Astrocyte (in vitro differentiated cells and primary cell): ENCODE measurements at regions not wholly inside any gene's neighbourhood (a gene's known extent, or its start where the extent isn't known, plus 50 kb on each side); places are given as distances from the start of the nearest gene placed in this dataset.

ENCODE experiments used
- DNase-seq: peaks from one replicate; pipeline ENCODE4 v3.0.0-alpha.2; 2010; ENCODE audit warnings: low read depth
- FAIRE-seq: peaks from 2 replicates; lab custom pipeline; 2011; peaks lifted over from hg19 to GRCh38; lab: Jason Lieb, UNC
- H2AFZ ChIP-seq: 2 replicates; pipeline ENCODE4 v1.6.0; 2012; ENCODE audit warnings: low read depth, low read length, inconsistent platforms
- H3K27ac ChIP-seq: 2 replicates; pipeline ENCODE4 v1.5.1; 2011; ENCODE audit warnings: low read depth, low read length, inconsistent platforms
- H3K27me3 ChIP-seq: 2 replicates; pipeline ENCODE4 v1.6.0; 2011; ENCODE audit warnings: low read length, inconsistent platforms; ENCODE audit not compliant: insufficient read depth
- H3K36me3 ChIP-seq: 2 replicates; pipeline ENCODE4 v1.5.1; 2011; ENCODE audit warnings: low read length, inconsistent platforms; ENCODE audit not compliant: insufficient read depth
- H3K4me1 ChIP-seq: 2 replicates; pipeline ENCODE4 v1.5.1; 2011; ENCODE audit warnings: low read length, inconsistent platforms; ENCODE audit not compliant: insufficient read depth
- H3K4me2 ChIP-seq: 2 replicates; pipeline ENCODE4 v1.6.0; 2012; ENCODE audit warnings: low read length, inconsistent platforms
- H3K4me3 ChIP-seq: 2 replicates; pipeline ENCODE4 v1.5.1; 2011; ENCODE audit warnings: low read depth, mild to moderate bottlenecking, low read length, inconsistent platforms; ENCODE audit not compliant: insufficient read depth
- H3K79me2 ChIP-seq: 2 replicates; pipeline ENCODE4 v1.6.0; 2012; ENCODE audit warnings: mild to moderate bottlenecking, low read length, inconsistent platforms; ENCODE audit not compliant: insufficient read depth
- H3K9ac ChIP-seq: 2 replicates; pipeline ENCODE4 v1.6.0; 2012; ENCODE audit warnings: mild to moderate bottlenecking, low read length, inconsistent platforms
- H3K9me3 ChIP-seq: 2 replicates; pipeline ENCODE4 v1.5.1; 2012; ENCODE audit warnings: low read depth, mild to moderate bottlenecking, low read length, inconsistent platforms; ENCODE audit not compliant: insufficient read depth
- H4K20me1 ChIP-seq: 2 replicates; pipeline ENCODE4 v1.6.0; 2012; ENCODE audit warnings: low read length, inconsistent platforms; ENCODE audit not compliant: insufficient read depth
- H3K27ac Mint-ChIP-seq: one replicate; pipeline ENCODE4 v1.8.0; 2021; ENCODE audit warnings: mild to moderate bottlenecking, mixed read lengths; ENCODE audit not compliant: unreplicated experiment
- H3K27me3 Mint-ChIP-seq: one replicate; pipeline ENCODE4 v1.8.0; 2021; ENCODE audit warnings: low read depth, mixed read lengths; ENCODE audit not compliant: unreplicated experiment
- H3K36me3 Mint-ChIP-seq: one replicate; pipeline ENCODE4 v1.8.0; 2021; ENCODE audit warnings: low read depth, mixed read lengths; ENCODE audit not compliant: unreplicated experiment
- H3K4me1 Mint-ChIP-seq: one replicate; pipeline ENCODE4 v1.8.0; 2021; ENCODE audit warnings: low read depth, mixed read lengths; ENCODE audit not compliant: unreplicated experiment
- H3K4me3 Mint-ChIP-seq: one replicate; pipeline ENCODE4 v1.8.0; 2021; ENCODE audit warnings: mild to moderate bottlenecking, moderate library complexity, mixed read lengths; ENCODE audit not compliant: unreplicated experiment
- H3K9me3 Mint-ChIP-seq: one replicate; pipeline ENCODE4 v1.8.0; 2021; ENCODE audit warnings: mild to moderate bottlenecking, mixed read lengths; ENCODE audit not compliant: unreplicated experiment
- CTCF ChIP-seq: IDR thresholded peaks from 2 replicates; pipeline ENCODE4 v1.5.1; 2011; ENCODE audit warnings: low read depth, mild to moderate bottlenecking, inconsistent platforms, low read length, moderate library complexity; ENCODE audit not compliant: insufficient read depth
- EZH2 ChIP-seq: IDR thresholded peaks from 2 replicates; pipeline ENCODE4 v1.6.1; 2012; ENCODE audit warnings: mild to moderate bottlenecking, low read length, inconsistent platforms; ENCODE audit not compliant: insufficient read depth

GRCh38 chr5:123819833-123820232 is 307.9 kb downstream of the CSNK1G3 start:
- no peaks in the 10 kb centered on the region for H3K36me3 ChIP-seq
- Mint-ChIP-seq H3K9me3 (peaks cover 4% of the 10 kb centered on the region), H3K4me1 (peaks cover 13% of the 10 kb centered on the region), H3K27ac (no peak overlapping the region), H3K36me3 (no peaks in the 10 kb centered on the region), H3K27me3 (no peaks in the 10 kb centered on the region), H3K4me3 (no peak overlapping the region)
- H3K4me2 ChIP-seq = peak overlapping the region; percentile 39
- no peaks in the 10 kb centered on the region for H3K27me3 ChIP-seq
- H4K20me1 ChIP-seq = no peaks in the 10 kb centered on the region
- FAIRE-seq (peak; percentile 99), DNase-seq (peak; percentile 77)
- H3K9ac ChIP-seq = no peak overlapping the region
- H3K9me3 ChIP-seq = no peaks in the 10 kb centered on the region
- H2AFZ ChIP-seq = no peak overlapping the region
- H3K79me2 ChIP-seq = no peaks in the 10 kb centered on the region
- H3K27ac ChIP-seq = peak overlapping the region; percentile 70
- peaks cover 4% of the 10 kb centered on the region for H3K4me1 ChIP-seq
- no peak for TF ChIP-seq CTCF
- no peak overlapping the region for H3K4me3 ChIP-seq

GRCh38 chr5:123819386-123819785 is 307.4 kb downstream of the CSNK1G3 start:
- H3K4me1 ChIP-seq = peaks cover 9% of the 10 kb centered on the region
- no peak overlapping the region for H3K4me3 ChIP-seq
- no peak overlapping the region for H2AFZ ChIP-seq
- no peaks in the 10 kb centered on the region for H3K27me3 ChIP-seq
- peak overlapping the region; percentile 62 for H3K27ac ChIP-seq
- H3K4me2 ChIP-seq = peak overlapping the region; percentile 39
- no peak overlapping the region for H3K9ac ChIP-seq
- no peaks in the 10 kb centered on the region for H3K36me3 ChIP-seq
- no peaks in the 10 kb centered on the region for H3K79me2 ChIP-seq
- FAIRE-seq (no peak), DNase-seq (no peak)
- H3K9me3 ChIP-seq = no peaks in the 10 kb centered on the region
- no peaks in the 10 kb centered on the region for H3K36me3 Mint-ChIP-seq
- peaks cover 17% of the 10 kb centered on the region for H3K4me1 Mint-ChIP-seq
- H3K4me3 Mint-ChIP-seq = no peak overlapping the region
- H3K27ac Mint-ChIP-seq = no peak overlapping the region
- no peaks in the 10 kb centered on the region for H3K27me3 Mint-ChIP-seq
- no peak for TF ChIP-seq EZH2
- TF ChIP-seq CTCF = no peak
- H4K20me1 ChIP-seq = no peaks in the 10 kb centered on the region
- peaks cover 3% of the 10 kb centered on the region for H3K9me3 Mint-ChIP-seq

- H3K79me2 ChIP-seq = no peaks in the 10 kb centered on the region
- no peak overlapping the region for H2AFZ ChIP-seq
- Mint-ChIP-seq H3K36me3 (no peaks in the 10 kb centered on the region), H3K27me3 (no peaks in the 10 kb centered on the region), H3K4me3 (no peak overlapping the region), H3K9me3 (peaks cover 3% of the 10 kb centered on the region), H3K27ac (no peak overlapping the region), H3K4me1 (peaks cover 23% of the 10 kb centered on the region)
- no peak for DNase-seq
- H3K9me3 ChIP-seq = no peaks in the 10 kb centered on the region
- H3K9ac ChIP-seq = no peak overlapping the region
- H3K27ac ChIP-seq = no peak overlapping the region
- TF ChIP-seq EZH2 (no peak), CTCF (no peak)
- H4K20me1 ChIP-seq = no peaks in the 10 kb centered on the region
- H3K4me3 ChIP-seq = no peak overlapping the region
- H3K36me3 ChIP-seq = no peaks in the 10 kb centered on the region
- FAIRE-seq = no peak
- H3K27me3 ChIP-seq = no peaks in the 10 kb centered on the region
- H3K4me1 ChIP-seq = peaks cover 14% of the 10 kb centered on the region
- no peak overlapping the region for H3K4me2 ChIP-seq
These were observed 305.3 kb downstream of the CSNK1G3 start for GRCh38 chr5:123817267-123817666.
